Progenitor cell of endocrine pancreas (in vitro differentiated cells): ENCODE measurements at regions not wholly inside any gene's neighbourhood (a gene's known extent, or its start where the extent isn't known, plus 50 kb on each side); places are given as distances from the start of the nearest gene placed in this dataset.

ENCODE experiments used
- DNase-seq: peaks from one replicate; pipeline ENCODE4 v3.0.0; 2021; ENCODE audit warnings: low spot score; ENCODE audit not compliant: unreplicated experiment
- H3K27ac Mint-ChIP-seq: 2 replicates; pipeline ENCODE4 v1.8.0; 2021; ENCODE audit warnings: mild to moderate bottlenecking, moderate library complexity, mixed read lengths
- H3K27me3 Mint-ChIP-seq: 2 replicates; pipeline ENCODE4 v1.8.0; 2021; ENCODE audit warnings: mixed read lengths
- H3K36me3 Mint-ChIP-seq: 2 replicates; pipeline ENCODE4 v1.8.0; 2022; ENCODE audit warnings: mixed read lengths; ENCODE audit not compliant: insufficient read depth
- H3K4me1 Mint-ChIP-seq: 2 replicates; pipeline ENCODE4 v1.8.0; 2021; ENCODE audit warnings: low read depth, mixed read lengths
- H3K4me3 Mint-ChIP-seq: 2 replicates; pipeline ENCODE4 v1.8.0; 2021; ENCODE audit warnings: low read depth, mild to moderate bottlenecking, moderate library complexity, mixed read lengths
- H3K9me3 Mint-ChIP-seq: 2 replicates; pipeline ENCODE4 v1.8.0; 2021; ENCODE audit warnings: low read depth, mixed read lengths
- TF ChIP-seq, protein P1 (sequence below): fragments of 200-600 bp; sonication (generic); IDR thresholded peaks from one replicate; pipeline ENCODE4 v1.5.0; 2021; ENCODE audit warnings: antibody characterized with exemption, mild to moderate bottlenecking; ENCODE audit not compliant: unreplicated experiment

- Mint-ChIP-seq H3K27ac (no peak overlapping the region), H3K9me3 (peaks cover 8% of the 10 kb centered on the region), H3K36me3 (no peaks in the 10 kb centered on the region), H3K4me1 (peaks cover 7% of the 10 kb centered on the region), H3K4me3 (no peak overlapping the region), H3K27me3 (no peaks in the 10 kb centered on the region)
- TF ChIP-seq, protein P1, sequence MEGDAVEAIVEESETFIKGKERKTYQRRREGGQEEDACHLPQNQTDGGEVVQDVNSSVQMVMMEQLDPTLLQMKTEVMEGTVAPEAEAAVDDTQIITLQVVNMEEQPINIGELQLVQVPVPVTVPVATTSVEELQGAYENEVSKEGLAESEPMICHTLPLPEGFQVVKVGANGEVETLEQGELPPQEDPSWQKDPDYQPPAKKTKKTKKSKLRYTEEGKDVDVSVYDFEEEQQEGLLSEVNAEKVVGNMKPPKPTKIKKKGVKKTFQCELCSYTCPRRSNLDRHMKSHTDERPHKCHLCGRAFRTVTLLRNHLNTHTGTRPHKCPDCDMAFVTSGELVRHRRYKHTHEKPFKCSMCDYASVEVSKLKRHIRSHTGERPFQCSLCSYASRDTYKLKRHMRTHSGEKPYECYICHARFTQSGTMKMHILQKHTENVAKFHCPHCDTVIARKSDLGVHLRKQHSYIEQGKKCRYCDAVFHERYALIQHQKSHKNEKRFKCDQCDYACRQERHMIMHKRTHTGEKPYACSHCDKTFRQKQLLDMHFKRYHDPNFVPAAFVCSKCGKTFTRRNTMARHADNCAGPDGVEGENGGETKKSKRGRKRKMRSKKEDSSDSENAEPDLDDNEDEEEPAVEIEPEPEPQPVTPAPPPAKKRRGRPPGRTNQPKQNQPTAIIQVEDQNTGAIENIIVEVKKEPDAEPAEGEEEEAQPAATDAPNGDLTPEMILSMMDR: no peak
- DNase-seq: no peak
Observed at GRCh38 chr2:215754546-215754945, 258.8 kb downstream of the MREG start.

- Mint-ChIP-seq H3K27me3 (no peaks in the 10 kb centered on the region), H3K4me3 (no peak overlapping the region), H3K9me3 (peaks cover 8% of the 10 kb centered on the region), H3K36me3 (no peaks in the 10 kb centered on the region), H3K4me1 (peaks cover 14% of the 10 kb centered on the region), H3K27ac (no peak overlapping the region)
- no peak for DNase-seq
- TF ChIP-seq, protein P1: no peak
Observed at GRCh38 chr2:215753808-215754207, 259.5 kb downstream of the MREG start.

DNA sequence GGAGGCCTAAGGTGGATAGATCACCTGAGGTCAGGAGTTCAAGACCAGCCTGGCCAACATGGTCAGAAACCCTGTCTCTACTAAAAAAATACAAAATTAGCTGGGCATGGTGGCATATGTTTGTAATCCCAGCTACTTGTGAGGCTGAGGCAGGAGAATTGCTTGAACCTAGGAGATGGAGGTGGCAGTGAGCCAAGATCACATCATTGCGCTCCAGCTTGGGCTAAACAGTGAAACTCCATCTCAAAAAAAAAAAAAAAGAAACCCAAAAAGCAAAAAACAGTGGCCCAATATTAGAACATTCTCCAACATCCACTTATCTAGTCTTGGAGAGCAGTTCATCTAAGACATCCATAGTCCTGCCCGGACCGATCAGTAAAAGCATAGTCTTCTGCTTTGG lies 260.4 kb downstream of the MREG start:
- H3K27ac Mint-ChIP-seq: no peak overlapping the region
- peaks cover 7% of the 10 kb centered on the region for H3K9me3 Mint-ChIP-seq
- peaks cover 14% of the 10 kb centered on the region for H3K4me1 Mint-ChIP-seq
- DNase-seq: no peak
- TF ChIP-seq, protein P1: no peak
- no peak overlapping the region for H3K4me3 Mint-ChIP-seq
- H3K27me3 Mint-ChIP-seq: no peaks in the 10 kb centered on the region
- no peaks in the 10 kb centered on the region for H3K36me3 Mint-ChIP-seq

DNA sequence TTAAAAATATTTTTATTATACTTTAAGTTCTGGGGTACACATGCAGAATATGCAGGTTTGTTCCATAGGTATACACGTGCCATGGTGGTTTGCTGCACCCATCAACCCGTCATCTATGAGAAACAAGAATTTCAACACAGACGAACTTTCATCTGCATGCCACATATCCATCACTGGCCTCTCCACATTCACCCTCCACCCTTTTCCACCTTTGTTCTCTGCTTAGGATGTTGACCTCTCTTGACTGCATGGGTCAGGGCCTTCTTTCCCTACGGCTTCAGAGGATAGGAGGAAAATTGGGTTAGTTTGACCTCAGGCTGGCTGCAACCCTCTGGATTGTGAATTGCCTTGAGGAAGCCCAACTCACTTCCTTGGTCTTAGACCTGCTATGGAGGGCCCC lies 260.9 kb downstream of the MREG start:
- Mint-ChIP-seq H3K4me1 (peaks cover 14% of the 10 kb centered on the region), H3K27me3 (no peaks in the 10 kb centered on the region), H3K4me3 (no peak overlapping the region), H3K9me3 (peaks cover 3% of the 10 kb centered on the region), H3K27ac (no peak overlapping the region), H3K36me3 (no peaks in the 10 kb centered on the region)
- TF ChIP-seq, protein P1: no peak
- no peak for DNase-seq

- TF ChIP-seq, protein P1: no peak
- peaks cover 3% of the 10 kb centered on the region for H3K9me3 Mint-ChIP-seq
- H3K4me1 Mint-ChIP-seq: peaks cover 14% of the 10 kb centered on the region
- H3K4me3 Mint-ChIP-seq: no peak overlapping the region
- H3K27ac Mint-ChIP-seq: no peak overlapping the region
- no peaks in the 10 kb centered on the region for H3K27me3 Mint-ChIP-seq
- no peak for DNase-seq
- no peaks in the 10 kb centered on the region for H3K36me3 Mint-ChIP-seq
Observed at GRCh38 chr2:215751911-215752272, 261.5 kb downstream of the MREG start.
